ENCODE measurements at regions not wholly inside any gene's neighbourhood (a gene's known extent, or its start where the extent isn't known, plus 50 kb on each side); places are given as distances from the start of the nearest gene placed in this dataset.

DNA sequence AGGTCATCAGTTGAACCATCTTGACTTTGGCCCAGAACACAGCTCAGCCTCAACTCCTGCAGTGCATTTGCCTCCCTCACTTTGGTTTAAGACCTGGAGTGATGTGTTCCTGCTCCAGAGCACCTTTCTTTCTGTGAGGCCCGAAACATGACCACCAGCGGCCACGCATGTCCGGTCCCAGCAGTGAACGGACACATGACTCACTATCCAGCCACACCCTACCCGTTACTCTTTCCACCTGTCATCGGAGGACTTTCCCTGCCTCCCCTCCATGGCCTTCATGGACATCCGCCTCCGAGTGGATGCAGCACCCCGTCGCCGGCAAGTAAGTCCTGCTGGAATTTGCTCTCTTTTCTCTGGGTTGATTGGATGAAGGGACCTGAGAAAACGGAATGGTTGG, 253.8 kb upstream of the RARB start:
- no peak for TF ChIP-seq EZH2 (IDR thresholded peaks at IDR 0.05; ENCODE audit: insufficient read depth, poor library complexity, severe bottlenecking)
- no peak for TF ChIP-seq EZH2phosphoT487 (IDR thresholded peaks at IDR 0.05; ENCODE audit: insufficient read depth, low read depth)

Measured in GM23248 (cell line).